ENCODE measurements at regions not wholly inside any gene's neighbourhood (a gene's known extent, or its start where the extent isn't known, plus 50 kb on each side); places are given as distances from the start of the nearest gene placed in this dataset.
A peak's percentile ranks its signal among the peaks of the same experiment; 100 is the strongest.

GRCh38 chr7:36039671-36040070 is 113.4 kb upstream of the EEPD1 start:
- Histone ChIP-seq H3K4me1 (peaks cover 37% of the 10 kb centered on the region), H3K27me3 (no peaks in the 10 kb centered on the region), H3K4me3 (no peak overlapping the region), H3K36me3 (no peaks in the 10 kb centered on the region), H3K9me3 (no peaks in the 10 kb centered on the region), H3K27ac (no peak overlapping the region)
- no peak for DNase-seq (ENCODE audit: extremely low spot score in 2 of 2)
- TF ChIP-seq CTCF (IDR thresholded peaks at IDR 0.05) (no peak), POLR2A (IDR thresholded peaks at IDR 0.05) (no peak), POLR2AphosphoS5 (IDR thresholded peaks at IDR 0.05; ENCODE audit: insufficient read depth in 1 of 2, low read depth in 1 of 2) (no peak)
- intact Hi-C loops (cut with DNase I), result no loop called here

- intact Hi-C loops (cut with DNase I), result no loop called here
- Histone ChIP-seq H3K36me3 (no peaks in the 10 kb centered on the region), H3K9me3 (no peaks in the 10 kb centered on the region), H3K27me3 (no peaks in the 10 kb centered on the region), H3K27ac (no peak overlapping the region), H3K4me1 (peaks cover 42% of the 10 kb centered on the region), H3K4me3 (no peak overlapping the region)
- TF ChIP-seq POLR2A (IDR thresholded peaks at IDR 0.05) (no peak), CTCF (IDR thresholded peaks at IDR 0.05) (no peak), POLR2AphosphoS5 (IDR thresholded peaks at IDR 0.05; ENCODE audit: insufficient read depth in 1 of 2, low read depth in 1 of 2) (no peak)
- DNase-seq (ENCODE audit: extremely low spot score in 2 of 2), result no peak
Measured at GRCh38 chr7:36040679-36041078, 112.4 kb upstream of the EEPD1 start.

- no peak for TF ChIP-seq POLR2A (IDR thresholded peaks at IDR 0.05)
- no peak for TF ChIP-seq CTCF (IDR thresholded peaks at IDR 0.05)
- no peak for TF ChIP-seq POLR2AphosphoS5 (IDR thresholded peaks at IDR 0.05; ENCODE audit: insufficient read depth in 1 of 2, low read depth in 1 of 2)
- DNase-seq (ENCODE audit: extremely low spot score in 2 of 2), result no peak
- H3K27me3 ChIP-seq, result no peaks in the 10 kb centered on the region
- peak overlapping the region; percentile 22 for H3K27ac ChIP-seq
- no peak overlapping the region for H3K4me3 ChIP-seq
- H3K9me3 ChIP-seq, result no peaks in the 10 kb centered on the region
- peaks cover 45% of the 10 kb centered on the region for H3K4me1 ChIP-seq
- no peaks in the 10 kb centered on the region for H3K36me3 ChIP-seq
- intact Hi-C loops (cut with DNase I), result no loop called here
Measured at GRCh38 chr7:36044101-36044892, 108.8 kb upstream of the EEPD1 start.

GRCh38 chr7:36045326-36045725 is 107.7 kb upstream of the EEPD1 start:
- Histone ChIP-seq H3K4me1 (peaks cover 46% of the 10 kb centered on the region), H3K9me3 (no peaks in the 10 kb centered on the region), H3K4me3 (no peak overlapping the region), H3K27ac (peak overlapping the region; percentile 73), H3K27me3 (no peaks in the 10 kb centered on the region), H3K36me3 (no peaks in the 10 kb centered on the region)
- intact Hi-C loops (cut with DNase I), result no loop called here
- TF ChIP-seq POLR2AphosphoS5 (IDR thresholded peaks at IDR 0.05; ENCODE audit: insufficient read depth in 1 of 2, low read depth in 1 of 2) (peak; percentile 45 to 83), POLR2A (IDR thresholded peaks at IDR 0.05) (no peak)
- DNase-seq (ENCODE audit: extremely low spot score in 2 of 2), result no peak

GRCh38 chr7:36045830-36046341 is 107.2 kb upstream of the EEPD1 start:
- no peak for DNase-seq (ENCODE audit: extremely low spot score in 2 of 2)
- intact Hi-C loops (cut with DNase I), result no loop called here
- Histone ChIP-seq H3K27me3 (no peaks in the 10 kb centered on the region), H3K4me3 (no peak overlapping the region), H3K9me3 (no peaks in the 10 kb centered on the region), H3K27ac (peak overlapping the region; percentile 73), H3K4me1 (peaks cover 46% of the 10 kb centered on the region), H3K36me3 (no peaks in the 10 kb centered on the region)
- TF ChIP-seq CTCF (IDR thresholded peaks at IDR 0.05) (no peak), POLR2AphosphoS5 (IDR thresholded peaks at IDR 0.05; ENCODE audit: insufficient read depth in 1 of 2, low read depth in 1 of 2) (no peak), POLR2A (IDR thresholded peaks at IDR 0.05) (no peak)
